ENCODE measurements at regions not wholly inside any gene's neighbourhood (a gene's known extent, or its start where the extent isn't known, plus 50 kb on each side); places are given as distances from the start of the nearest gene placed in this dataset.

DNA sequence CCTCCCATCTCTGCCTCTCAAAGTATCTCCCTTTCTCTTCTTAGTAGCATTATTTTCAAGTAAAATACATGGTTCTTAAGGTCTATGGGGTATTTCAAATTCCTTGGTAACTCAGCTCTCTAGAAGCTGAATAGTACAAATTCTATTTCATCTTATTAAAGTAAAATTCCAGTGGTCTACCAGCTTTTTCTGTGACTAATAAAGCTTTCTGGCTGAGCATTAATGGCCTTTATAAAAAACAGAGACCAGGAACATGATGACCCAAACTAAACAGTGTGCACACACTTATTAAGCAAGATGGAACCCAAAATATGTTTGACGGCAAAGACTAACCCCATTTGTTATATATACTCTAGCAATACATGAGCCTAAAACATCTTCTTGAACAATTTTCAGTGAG, 142.6 kb downstream of the OR2K2 start:
- Histone ChIP-seq H3K4me2 (ENCODE audit: low read length) (no peak overlapping the region), H3K27me3 (ENCODE audit: low read depth, low read length) (no peaks in the 10 kb centered on the region), H3K4me1 (ENCODE audit: low read length) (no peaks in the 10 kb centered on the region), H3K9ac (ENCODE audit: low read length) (no peak overlapping the region), H3K36me3 (replicated peaks; ENCODE audit: low read depth, low read length) (no peaks in the 10 kb centered on the region), H3K27ac (ENCODE audit: low read length) (no peak overlapping the region), H4K20me1 (ENCODE audit: insufficient read depth, low read length) (no peaks in the 10 kb centered on the region), H2AFZ (ENCODE audit: low read depth, low read length) (no peak overlapping the region), H3K4me3 (ENCODE audit: low read length) (no peak overlapping the region), H3K9me3 (ENCODE audit: insufficient read depth, low read length) (no peaks in the 10 kb centered on the region), H3K79me2 (ENCODE audit: low read length) (no peaks in the 10 kb centered on the region)
- TF ChIP-seq, protein P1, sequence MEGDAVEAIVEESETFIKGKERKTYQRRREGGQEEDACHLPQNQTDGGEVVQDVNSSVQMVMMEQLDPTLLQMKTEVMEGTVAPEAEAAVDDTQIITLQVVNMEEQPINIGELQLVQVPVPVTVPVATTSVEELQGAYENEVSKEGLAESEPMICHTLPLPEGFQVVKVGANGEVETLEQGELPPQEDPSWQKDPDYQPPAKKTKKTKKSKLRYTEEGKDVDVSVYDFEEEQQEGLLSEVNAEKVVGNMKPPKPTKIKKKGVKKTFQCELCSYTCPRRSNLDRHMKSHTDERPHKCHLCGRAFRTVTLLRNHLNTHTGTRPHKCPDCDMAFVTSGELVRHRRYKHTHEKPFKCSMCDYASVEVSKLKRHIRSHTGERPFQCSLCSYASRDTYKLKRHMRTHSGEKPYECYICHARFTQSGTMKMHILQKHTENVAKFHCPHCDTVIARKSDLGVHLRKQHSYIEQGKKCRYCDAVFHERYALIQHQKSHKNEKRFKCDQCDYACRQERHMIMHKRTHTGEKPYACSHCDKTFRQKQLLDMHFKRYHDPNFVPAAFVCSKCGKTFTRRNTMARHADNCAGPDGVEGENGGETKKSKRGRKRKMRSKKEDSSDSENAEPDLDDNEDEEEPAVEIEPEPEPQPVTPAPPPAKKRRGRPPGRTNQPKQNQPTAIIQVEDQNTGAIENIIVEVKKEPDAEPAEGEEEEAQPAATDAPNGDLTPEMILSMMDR (IDR thresholded peaks at IDR 0.05; ENCODE audit: low read depth, low read length) = no peak
- TF ChIP-seq EZH2phosphoT487 (IDR thresholded peaks at IDR 0.05; ENCODE audit: low read depth) = no peak

DNA sequence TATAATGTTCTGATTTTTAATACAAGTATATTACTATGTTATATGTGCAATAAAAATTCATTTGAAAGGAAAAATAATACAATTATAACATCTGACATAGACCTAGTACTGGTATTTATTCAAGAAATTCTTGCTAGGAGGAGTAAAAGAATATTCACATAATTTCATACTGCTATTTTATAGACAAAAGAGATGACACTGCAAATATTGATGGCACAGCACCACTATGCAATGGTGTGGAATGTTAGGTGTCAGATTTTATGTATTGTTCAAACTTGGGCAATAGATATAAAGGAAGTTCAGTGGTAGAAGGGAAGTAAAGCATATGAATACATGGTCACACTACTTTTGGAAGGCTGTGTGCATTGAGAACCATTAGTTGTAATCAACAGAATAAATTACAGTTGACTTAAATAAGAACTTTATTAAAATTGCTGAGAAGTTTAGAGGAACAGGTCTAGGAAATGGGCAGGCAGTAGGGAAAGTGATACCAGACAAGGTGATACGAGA, 143.9 kb downstream of the OR2K2 start:
- no peak overlapping the region for H3K4me3 ChIP-seq (ENCODE audit: low read length)
- H3K79me2 ChIP-seq (ENCODE audit: low read length) = no peaks in the 10 kb centered on the region
- H4K20me1 ChIP-seq (ENCODE audit: insufficient read depth, low read length) = no peaks in the 10 kb centered on the region
- no peak overlapping the region for H3K27ac ChIP-seq (ENCODE audit: low read length)
- H3K9ac ChIP-seq (ENCODE audit: low read length) = no peak overlapping the region
- no peak overlapping the region for H2AFZ ChIP-seq (ENCODE audit: low read depth, low read length)
- H3K4me1 ChIP-seq (ENCODE audit: low read length) = no peaks in the 10 kb centered on the region
- no peak overlapping the region for H3K4me2 ChIP-seq (ENCODE audit: low read length)
- H3K9me3 ChIP-seq (ENCODE audit: insufficient read depth, low read length) = no peaks in the 10 kb centered on the region
- H3K36me3 ChIP-seq (replicated peaks; ENCODE audit: low read depth, low read length) = no peaks in the 10 kb centered on the region
- TF ChIP-seq EZH2phosphoT487 (IDR thresholded peaks at IDR 0.05; ENCODE audit: low read depth) = no peak
- TF ChIP-seq, protein P1 (IDR thresholded peaks at IDR 0.05; ENCODE audit: low read depth, low read length) = no peak
- no peaks in the 10 kb centered on the region for H3K27me3 ChIP-seq (ENCODE audit: low read depth, low read length)

GRCh38 chr9:111180811-111181210, 142.5 kb upstream of the LPAR1 start:
- H3K4me3 ChIP-seq (ENCODE audit: low read length) = no peak overlapping the region
- H3K4me1 ChIP-seq (ENCODE audit: low read length) = no peaks in the 10 kb centered on the region
- H3K9ac ChIP-seq (ENCODE audit: low read length) = no peak overlapping the region
- no peak overlapping the region for H2AFZ ChIP-seq (ENCODE audit: low read depth, low read length)
- no peaks in the 10 kb centered on the region for H3K79me2 ChIP-seq (ENCODE audit: low read length)
- no peaks in the 10 kb centered on the region for H3K9me3 ChIP-seq (ENCODE audit: insufficient read depth, low read length)
- no peaks in the 10 kb centered on the region for H3K36me3 ChIP-seq (replicated peaks; ENCODE audit: low read depth, low read length)
- H4K20me1 ChIP-seq (ENCODE audit: insufficient read depth, low read length) = no peaks in the 10 kb centered on the region
- no peaks in the 10 kb centered on the region for H3K27me3 ChIP-seq (ENCODE audit: low read depth, low read length)
- TF ChIP-seq EZH2phosphoT487 (IDR thresholded peaks at IDR 0.05; ENCODE audit: low read depth) = no peak
- TF ChIP-seq, protein P1 (IDR thresholded peaks at IDR 0.05; ENCODE audit: low read depth, low read length) = no peak
- no peak overlapping the region for H3K27ac ChIP-seq (ENCODE audit: low read length)
- H3K4me2 ChIP-seq (ENCODE audit: low read length) = no peak overlapping the region

GRCh38 chr9:111179577-111179976, 141.3 kb upstream of the LPAR1 start:
- Histone ChIP-seq H3K4me2 (ENCODE audit: low read length) (no peak overlapping the region), H3K9me3 (ENCODE audit: insufficient read depth, low read length) (no peaks in the 10 kb centered on the region), H3K27ac (ENCODE audit: low read length) (no peak overlapping the region), H3K27me3 (ENCODE audit: low read depth, low read length) (no peaks in the 10 kb centered on the region), H3K79me2 (ENCODE audit: low read length) (no peaks in the 10 kb centered on the region), H2AFZ (ENCODE audit: low read depth, low read length) (no peak overlapping the region), H3K4me3 (ENCODE audit: low read length) (no peak overlapping the region), H3K9ac (ENCODE audit: low read length) (no peak overlapping the region), H4K20me1 (ENCODE audit: insufficient read depth, low read length) (no peaks in the 10 kb centered on the region), H3K4me1 (ENCODE audit: low read length) (no peaks in the 10 kb centered on the region), H3K36me3 (replicated peaks; ENCODE audit: low read depth, low read length) (no peaks in the 10 kb centered on the region)
- TF ChIP-seq, protein P1 (IDR thresholded peaks at IDR 0.05; ENCODE audit: low read depth, low read length) = no peak
- no peak for TF ChIP-seq EZH2phosphoT487 (IDR thresholded peaks at IDR 0.05; ENCODE audit: low read depth)

Data from OCI-LY3 (cell line).